Smooth muscle cell (in vitro differentiated cells): ENCODE measurements at regions not wholly inside any gene's neighbourhood (a gene's known extent, or its start where the extent isn't known, plus 50 kb on each side); places are given as distances from the start of the nearest gene placed in this dataset.

Experiments used
- DNase-seq: peaks from one replicate; lab custom pipeline; 2025; ENCODE audit not compliant: unreplicated experiment; lab: John Stamatoyannopoulos, UW
- H2AFZ ChIP-seq: fragments of 200-600 bp; sonication (generic); 2 replicates; pipeline ENCODE4 v1.6.0; 2016; ENCODE audit warnings: antibody characterized with exemption, low read depth, mild to moderate bottlenecking
- H3F3A ChIP-seq: fragments of 200-600 bp; sonication (generic); 2 replicates; pipeline ENCODE4 v1.6.0; 2017; ENCODE audit warnings: antibody characterized with exemption, low read depth
- H3K27ac ChIP-seq: fragments of 200-600 bp; sonication (generic); 2 replicates; pipeline ENCODE4 v1.5.1; 2016; ENCODE audit warnings: low read depth, mild to moderate bottlenecking
- H3K27me3 ChIP-seq: fragments of 200-600 bp; sonication (generic); 2 replicates; pipeline ENCODE4 v1.6.1; 2016; ENCODE audit warnings: low read depth, mild to moderate bottlenecking
- H3K36me3 ChIP-seq: fragments of 200-600 bp; sonication (generic); 2 replicates; pipeline ENCODE4 v1.5.1; 2016; ENCODE audit warnings: low read depth
- H3K4me1 ChIP-seq: fragments of 200-600 bp; sonication (generic); 2 replicates; pipeline ENCODE4 v1.5.1; 2016; ENCODE audit warnings: low read depth
- H3K4me2 ChIP-seq: fragments of 200-600 bp; sonication (generic); 2 replicates; pipeline ENCODE4 v1.6.0; 2016; ENCODE audit warnings: mild to moderate bottlenecking
- H3K4me3 ChIP-seq: fragments of 200-600 bp; sonication (generic); 2 replicates; pipeline ENCODE4 v1.5.1; 2016; ENCODE audit warnings: mild to moderate bottlenecking
- H3K79me2 ChIP-seq: fragments of 200-600 bp; sonication (generic); 2 replicates; pipeline ENCODE4 v1.6.0; 2016; ENCODE audit warnings: low read depth, mild to moderate bottlenecking
- H3K9ac ChIP-seq: fragments of 200-600 bp; sonication (generic); 2 replicates; pipeline ENCODE4 v1.6.0; 2016; ENCODE audit warnings: low read depth
- H3K9me3 ChIP-seq: fragments of 200-600 bp; sonication (generic); replicated peaks from 2 replicates; pipeline ENCODE4 v1.5.1; 2016; ENCODE audit warnings: low read depth
- H4K20me1 ChIP-seq: fragments of 200-600 bp; sonication (generic); 2 replicates; pipeline ENCODE4 v1.6.0; 2016; ENCODE audit warnings: low read depth
- CTCF ChIP-seq: fragments of 200-600 bp; sonication (generic); IDR thresholded peaks from 2 replicates; pipeline ENCODE4 v1.5.1; 2017; ENCODE audit warnings: borderline replicate concordance, mild to moderate bottlenecking, antibody characterized with exemption; ENCODE audit not compliant: insufficient read depth, poor library complexity, severe bottlenecking
- WGBS: methylation state at CpG from one replicate; pipeline ENCODE4 v1.1.7; 2016; ENCODE audit warnings: low lambda C conversion rate; 5-methylcytosine and 5-hydroxymethylcytosine counted together

- Histone ChIP-seq H3K36me3 (no peaks in the 10 kb centered on the region), H3K4me3 (no peak overlapping the region), H3K4me2 (no peak overlapping the region), H3K79me2 (no peaks in the 10 kb centered on the region), H3K9me3 (no peaks in the 10 kb centered on the region), H3K27me3 (no peaks in the 10 kb centered on the region), H3K4me1 (peaks cover 6% of the 10 kb centered on the region), H3K27ac (no peak overlapping the region), H3F3A (no peaks in the 10 kb centered on the region), H4K20me1 (no peaks in the 10 kb centered on the region), H3K9ac (no peak overlapping the region), H2AFZ (no peak overlapping the region)
- WGBS: 83% methylated on average over 2 of the region's 2 CpGs
- no peak for DNase-seq
- TF ChIP-seq CTCF: no peak
Measured at GRCh38 chr2:193985272-193985671, 1671.8 kb upstream of the SLC39A10 start.

- H3K27ac ChIP-seq: no peak overlapping the region
- H3K4me1 ChIP-seq: peaks cover 8% of the 10 kb centered on the region
- DNase-seq: no peak
- H3F3A ChIP-seq: no peaks in the 10 kb centered on the region
- no peaks in the 10 kb centered on the region for H3K27me3 ChIP-seq
- no peak overlapping the region for H2AFZ ChIP-seq
- 74% methylated on average over 4 of the region's 4 CpGs for WGBS
- no peaks in the 10 kb centered on the region for H3K9me3 ChIP-seq
- no peaks in the 10 kb centered on the region for H3K79me2 ChIP-seq
- no peak overlapping the region for H3K4me3 ChIP-seq
- TF ChIP-seq CTCF: no peak
- H3K9ac ChIP-seq: no peak overlapping the region
- H3K4me2 ChIP-seq: no peak overlapping the region
- no peaks in the 10 kb centered on the region for H4K20me1 ChIP-seq
- H3K36me3 ChIP-seq: no peaks in the 10 kb centered on the region
Measured at GRCh38 chr2:193980599-193980998, 1676.4 kb upstream of the SLC39A10 start.

GRCh38 chr2:193973781-193974180, 1683.2 kb upstream of the SLC39A10 start:
- H3K79me2 ChIP-seq: no peaks in the 10 kb centered on the region
- H3K4me1 ChIP-seq: no peaks in the 10 kb centered on the region
- H2AFZ ChIP-seq: no peak overlapping the region
- no peak for DNase-seq
- no peaks in the 10 kb centered on the region for H3K27me3 ChIP-seq
- H3K4me3 ChIP-seq: no peak overlapping the region
- no peak overlapping the region for H3K4me2 ChIP-seq
- no peak overlapping the region for H3K27ac ChIP-seq
- no peaks in the 10 kb centered on the region for H3K36me3 ChIP-seq
- no peaks in the 10 kb centered on the region for H3K9me3 ChIP-seq
- H3K9ac ChIP-seq: no peak overlapping the region
- TF ChIP-seq CTCF: no peak
- WGBS: 86% methylated on average over 6 of the region's 6 CpGs
- H3F3A ChIP-seq: no peaks in the 10 kb centered on the region
- H4K20me1 ChIP-seq: no peaks in the 10 kb centered on the region

- no peaks in the 10 kb centered on the region for H3K9me3 ChIP-seq
- H3K27ac ChIP-seq: peak overlapping the region; percentile 75
Measured at GRCh38 chr2:193966590-193966989, 1690.4 kb upstream of the SLC39A10 start.

More at GRCh38 chr2:193966590-193966989, 1690.4 kb upstream of the SLC39A10 start:
- H4K20me1 ChIP-seq: no peaks in the 10 kb centered on the region
- H3K27me3 ChIP-seq: no peaks in the 10 kb centered on the region
- no peak overlapping the region for H3K4me3 ChIP-seq
- DNase-seq: no peak
- peak overlapping the region; percentile 66 for H3K9ac ChIP-seq
- no peak for TF ChIP-seq CTCF
- no peaks in the 10 kb centered on the region for H3F3A ChIP-seq
- H3K4me2 ChIP-seq: peak overlapping the region; percentile 37
- no peaks in the 10 kb centered on the region for H3K36me3 ChIP-seq
- H3K4me1 ChIP-seq: peaks cover 10% of the 10 kb centered on the region
- H3K79me2 ChIP-seq: no peaks in the 10 kb centered on the region
- H2AFZ ChIP-seq: peak overlapping the region; percentile 53
